Nephron progenitor cell (in vitro differentiated cells): ENCODE measurements at regions not wholly inside any gene's neighbourhood (a gene's known extent, or its start where the extent isn't known, plus 50 kb on each side); places are given as distances from the start of the nearest gene placed in this dataset.
"Not testable (repeated sequence)": the region's sequence is repeated elsewhere in the genome, so short reads cannot be mapped to it uniquely, and the experiment has no call there.

Experiments
- DNase-seq: peaks from one replicate; pipeline ENCODE4 v3.0.0; 2021
- H3K27ac Mint-ChIP-seq: 2 replicates; pipeline ENCODE4 v1.8.0; 2021; ENCODE audit warnings: mild to moderate bottlenecking, moderate library complexity, mixed read lengths
- H3K27me3 Mint-ChIP-seq: 2 replicates; pipeline ENCODE4 v1.8.0; 2021; ENCODE audit warnings: mild to moderate bottlenecking, low read depth, mixed read lengths; ENCODE audit not compliant: poor library complexity
- H3K36me3 Mint-ChIP-seq: 2 replicates; pipeline ENCODE4 v1.8.0; 2021; ENCODE audit warnings: low read depth, mixed read lengths
- H3K4me1 Mint-ChIP-seq: 2 replicates; pipeline ENCODE4 v1.8.0; 2021; ENCODE audit warnings: mixed read lengths
- H3K4me3 Mint-ChIP-seq: 2 replicates; pipeline ENCODE4 v1.8.0; 2021; ENCODE audit warnings: mild to moderate bottlenecking, moderate library complexity, mixed read lengths
- H3K9me3 Mint-ChIP-seq: 2 replicates; pipeline ENCODE4 v1.8.0; 2021; ENCODE audit warnings: mild to moderate bottlenecking, moderate library complexity, mixed read lengths
- TF ChIP-seq, protein P1 (sequence below): fragments of 200-600 bp; sonication (generic); IDR thresholded peaks from 2 replicates; pipeline ENCODE4 v1.5.0; 2021; ENCODE audit warnings: antibody characterized with exemption

GRCh38 chr2:179385756-179386155 is 121.1 kb upstream of the SESTD1 start:
- not testable (repeated sequence) for H3K4me1 Mint-ChIP-seq, H3K36me3 Mint-ChIP-seq, DNase-seq, H3K27ac Mint-ChIP-seq, H3K4me3 Mint-ChIP-seq, H3K27me3 Mint-ChIP-seq
- H3K9me3 Mint-ChIP-seq = peaks cover 32% of the 10 kb centered on the region

DNA sequence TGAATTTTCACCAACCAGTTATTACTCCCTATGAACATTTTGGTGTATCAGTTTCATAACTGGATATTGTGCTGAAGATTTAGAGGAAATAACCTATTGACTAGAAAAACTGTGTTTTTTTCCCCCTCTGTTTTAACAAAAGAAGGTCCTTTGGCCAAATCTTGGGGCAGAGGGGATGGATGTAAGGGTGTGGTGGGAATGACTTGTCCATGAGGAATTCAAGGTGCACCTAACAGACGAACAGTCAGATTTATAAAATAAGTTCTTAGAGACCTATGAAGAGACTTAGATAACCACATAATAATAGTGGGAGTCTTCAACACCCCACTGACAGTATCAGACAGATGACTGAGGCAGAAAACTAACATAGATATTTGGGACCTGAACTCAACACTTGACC is 119.3 kb upstream of the SESTD1 start:
- TF ChIP-seq, protein P1, sequence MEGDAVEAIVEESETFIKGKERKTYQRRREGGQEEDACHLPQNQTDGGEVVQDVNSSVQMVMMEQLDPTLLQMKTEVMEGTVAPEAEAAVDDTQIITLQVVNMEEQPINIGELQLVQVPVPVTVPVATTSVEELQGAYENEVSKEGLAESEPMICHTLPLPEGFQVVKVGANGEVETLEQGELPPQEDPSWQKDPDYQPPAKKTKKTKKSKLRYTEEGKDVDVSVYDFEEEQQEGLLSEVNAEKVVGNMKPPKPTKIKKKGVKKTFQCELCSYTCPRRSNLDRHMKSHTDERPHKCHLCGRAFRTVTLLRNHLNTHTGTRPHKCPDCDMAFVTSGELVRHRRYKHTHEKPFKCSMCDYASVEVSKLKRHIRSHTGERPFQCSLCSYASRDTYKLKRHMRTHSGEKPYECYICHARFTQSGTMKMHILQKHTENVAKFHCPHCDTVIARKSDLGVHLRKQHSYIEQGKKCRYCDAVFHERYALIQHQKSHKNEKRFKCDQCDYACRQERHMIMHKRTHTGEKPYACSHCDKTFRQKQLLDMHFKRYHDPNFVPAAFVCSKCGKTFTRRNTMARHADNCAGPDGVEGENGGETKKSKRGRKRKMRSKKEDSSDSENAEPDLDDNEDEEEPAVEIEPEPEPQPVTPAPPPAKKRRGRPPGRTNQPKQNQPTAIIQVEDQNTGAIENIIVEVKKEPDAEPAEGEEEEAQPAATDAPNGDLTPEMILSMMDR = no peak
- Mint-ChIP-seq H3K4me3 (no peak overlapping the region), H3K27me3 (no peaks in the 10 kb centered on the region), H3K9me3 (peaks cover 32% of the 10 kb centered on the region), H3K36me3 (no peaks in the 10 kb centered on the region), H3K27ac (no peak overlapping the region), H3K4me1 (no peaks in the 10 kb centered on the region)
- DNase-seq = no peak

DNA sequence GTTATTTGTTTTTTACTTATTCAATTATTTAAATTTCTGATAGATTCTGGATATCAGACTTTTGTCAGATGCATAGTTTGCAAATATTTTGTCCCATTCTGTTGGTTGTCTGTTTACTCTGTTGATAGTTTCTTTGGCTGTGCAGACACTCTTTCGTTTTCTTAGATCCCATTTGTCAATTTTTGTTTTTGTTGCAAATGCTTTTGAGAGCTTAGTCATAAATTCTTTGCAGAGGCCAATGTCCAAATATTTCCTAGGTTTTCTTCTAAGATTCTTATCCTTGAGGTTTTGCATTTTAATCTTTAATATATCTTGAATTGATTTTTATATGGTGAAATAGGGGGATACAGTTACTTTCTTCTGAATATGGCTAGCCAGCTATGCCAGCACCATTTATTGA is 112.7 kb upstream of the SESTD1 start:
- H3K4me1 Mint-ChIP-seq = no peaks in the 10 kb centered on the region

DNA sequence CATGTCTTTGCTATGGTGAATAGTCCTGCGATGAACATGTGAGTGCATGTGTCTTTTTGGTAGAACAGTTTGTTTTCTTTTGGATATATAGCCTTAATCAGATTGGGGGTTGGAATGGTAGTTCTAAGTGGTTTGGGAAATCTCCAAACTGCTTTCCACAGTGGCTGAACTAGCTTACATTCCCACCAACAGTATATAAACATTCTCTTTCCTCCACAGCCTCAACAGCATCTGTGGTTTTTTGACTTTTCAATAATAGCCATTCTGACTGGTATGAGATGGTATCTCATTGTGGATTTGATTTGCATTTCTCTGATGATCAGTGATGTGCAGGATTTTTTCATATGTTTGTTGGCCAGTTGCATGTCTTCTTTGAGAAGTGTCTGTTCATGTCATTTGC is 112.2 kb upstream of the SESTD1 start:
- no peak for DNase-seq
- no peak overlapping the region for H3K27ac Mint-ChIP-seq
- H3K9me3 Mint-ChIP-seq = no peaks in the 10 kb centered on the region
- TF ChIP-seq, protein P1 = no peak
- no peaks in the 10 kb centered on the region for H3K36me3 Mint-ChIP-seq
- H3K27me3 Mint-ChIP-seq = no peaks in the 10 kb centered on the region
- H3K4me3 Mint-ChIP-seq = no peak overlapping the region
- H3K4me1 Mint-ChIP-seq = no peaks in the 10 kb centered on the region

More for the DNA sequence above, 112.7 kb upstream of the SESTD1 start:
- Mint-ChIP-seq H3K36me3 (no peaks in the 10 kb centered on the region), H3K4me3 (no peak overlapping the region), H3K27ac (no peak overlapping the region), H3K27me3 (no peaks in the 10 kb centered on the region), H3K9me3 (no peaks in the 10 kb centered on the region)
- DNase-seq = no peak
- TF ChIP-seq, protein P1 = no peak

- TF ChIP-seq, protein P1 = no peak
- no peaks in the 10 kb centered on the region for H3K36me3 Mint-ChIP-seq
Observed at GRCh38 chr2:179373816-179374215, 109.2 kb upstream of the SESTD1 start.

GRCh38 chr2:179365561-179365960 is 100.9 kb upstream of the SESTD1 start:
- not testable (repeated sequence) for H3K9me3 Mint-ChIP-seq, H3K27me3 Mint-ChIP-seq, H3K4me3 Mint-ChIP-seq, H3K27ac Mint-ChIP-seq, H3K4me1 Mint-ChIP-seq, DNase-seq, H3K36me3 Mint-ChIP-seq

More at GRCh38 chr2:179373816-179374215, 109.2 kb upstream of the SESTD1 start:
- Mint-ChIP-seq H3K4me1 (no peaks in the 10 kb centered on the region), H3K27ac (no peak overlapping the region), H3K9me3 (no peaks in the 10 kb centered on the region), H3K4me3 (no peak overlapping the region), H3K27me3 (no peaks in the 10 kb centered on the region)
- DNase-seq = no peak

- Mint-ChIP-seq H3K4me1 (no peaks in the 10 kb centered on the region), H3K9me3 (no peaks in the 10 kb centered on the region), H3K36me3 (no peaks in the 10 kb centered on the region), H3K27me3 (no peaks in the 10 kb centered on the region), H3K27ac (no peak overlapping the region), H3K4me3 (no peak overlapping the region)
- DNase-seq = no peak
- TF ChIP-seq, protein P1 = no peak
Observed at GRCh38 chr2:179355881-179356280, 91.2 kb upstream of the SESTD1 start.
